Endothelial cell of umbilical vein (primary cell): ENCODE measurements at regions not wholly inside any gene's neighbourhood (a gene's known extent, or its start where the extent isn't known, plus 50 kb on each side); places are given as distances from the start of the nearest gene placed in this dataset.

ENCODE experiments used
- BruUV-seq: library from RNA; stranded (reverse); fragments of 400-500 nt; replicated peaks from 2 replicates; lab custom pipeline; 2021; lab: Mats Ljungman, UMichigan
- CTCF ChIA-PET: fragments of 300-600, 350-600 bp; sonication (Branson Sonifier 250); formaldehyde crosslinking; loops from one replicate; lab custom pipeline; 2021; ENCODE audit warnings: antibody characterized with exemption, inconsistent platforms; lab: Charles Lee
- POLR2A ChIA-PET: fragments of 300-600, 350-600 bp; sonication (Branson Sonifier 250); formaldehyde crosslinking; loops from one replicate; lab custom pipeline; 2021; ENCODE audit warnings: antibody characterized with exemption, inconsistent platforms; lab: Charles Lee
- DNase-seq: peaks from one replicate; pipeline ENCODE4 v3.0.0-alpha.2; 2011; ENCODE audit warnings: low read depth, low spot score
- FAIRE-seq: peaks from 2 replicates; lab custom pipeline; 2011; peaks lifted over from hg19 to GRCh38; lab: Jason Lieb, UNC
- H2AFZ ChIP-seq: 2 replicates; pipeline ENCODE4 v1.6.0; 2012; ENCODE audit warnings: low read depth, low read length, control low read depth, inconsistent platforms
- H3K27ac ChIP-seq: 2 replicates; pipeline ENCODE4 v1.5.1; 2011; ENCODE audit warnings: low read depth, mild to moderate bottlenecking, control low read depth, low read length, moderate library complexity; ENCODE audit not compliant: insufficient read depth
- H3K27me3 ChIP-seq, 2 experiments: 2 replicates each; pipeline versions ENCODE4 v1.6.0 to v1.6.1; 2011; ENCODE audit warnings: low read length in 2 of 2, mixed read lengths in 1 of 2; ENCODE audit not compliant: control insufficient read depth in 2 of 2, insufficient read depth in 2 of 2
- H3K36me3 ChIP-seq, 2 experiments: 2 replicates in 1 of 2; 3 replicates in 1 of 2; pipeline ENCODE4 v1.5.1; 2011; ENCODE audit warnings: low read length in 2 of 2, mild to moderate bottlenecking in 1 of 2, moderate library complexity in 1 of 2; ENCODE audit not compliant: control insufficient read depth in 2 of 2, insufficient read depth in 2 of 2; ENCODE audit errors: extremely low read depth in 1 of 2
- H3K4me1 ChIP-seq: 3 replicates; pipeline ENCODE4 v1.5.1; 2011; ENCODE audit warnings: mild to moderate bottlenecking, low read length; ENCODE audit not compliant: control insufficient read depth, insufficient read depth; ENCODE audit errors: extremely low read depth
- H3K4me2 ChIP-seq: 2 replicates; pipeline ENCODE4 v1.6.1; 2011; ENCODE audit warnings: low read length, control low read depth, mixed read lengths; ENCODE audit not compliant: insufficient read depth
- H3K4me3 ChIP-seq, 3 experiments: fragments of 200-600 bp in 1 of 3; sonication (generic), shearing (Covaris generic) in 1 of 3; replicated peaks in 1 of 3; 2 replicates each; pipeline ENCODE4 v1.5.1; 2011 to 2016; ENCODE audit warnings: control low read depth in 3 of 3, low read length in 3 of 3, mild to moderate bottlenecking in 2 of 3, inconsistent platforms in 1 of 3, low read depth in 1 of 3, moderate library complexity in 1 of 3; ENCODE audit not compliant: insufficient read depth in 1 of 3
- H3K79me2 ChIP-seq: 2 replicates; pipeline ENCODE4 v1.6.0; 2012; ENCODE audit warnings: low read length, inconsistent platforms; ENCODE audit not compliant: control insufficient read depth, insufficient read depth
- H3K9ac ChIP-seq: replicated peaks from 2 replicates; pipeline ENCODE3; 2011; ENCODE audit warnings: low read length, control low read depth; ENCODE audit not compliant: insufficient read depth; ENCODE audit errors: extremely low read depth
- H3K9me1 ChIP-seq: replicated peaks from 3 replicates; pipeline ENCODE4 v1.6.0; 2011; ENCODE audit warnings: mild to moderate bottlenecking, low read length; ENCODE audit not compliant: control insufficient read depth, insufficient read depth; ENCODE audit errors: extremely low read depth
- H3K9me3 ChIP-seq: replicated peaks from 2 replicates; pipeline ENCODE4 v1.5.1; 2012; ENCODE audit warnings: low read length, inconsistent platforms; ENCODE audit not compliant: control insufficient read depth, insufficient read depth
- H4K20me1 ChIP-seq: replicated peaks from 2 replicates; pipeline ENCODE3; 2011; ENCODE audit warnings: mild to moderate bottlenecking, low read length; ENCODE audit not compliant: control insufficient read depth, insufficient read depth; ENCODE audit errors: extremely low read depth
- EZH2 ChIP-seq: IDR thresholded peaks from 2 replicates; pipeline ENCODE4 v1.6.1; 2012; ENCODE audit warnings: borderline replicate concordance, low read depth, mild to moderate bottlenecking, moderate library complexity, low read length, inconsistent platforms; ENCODE audit not compliant: severe bottlenecking
- FOS ChIP-seq: IDR thresholded peaks from 2 replicates; pipeline ENCODE4 v1.6.1; 2011; ENCODE audit warnings: mild to moderate bottlenecking, low read length, moderate library complexity, borderline replicate concordance; ENCODE audit not compliant: insufficient read depth
- JUN ChIP-seq: IDR thresholded peaks from 2 replicates; pipeline ENCODE4 v1.6.1; 2011; ENCODE audit warnings: borderline replicate concordance, low read depth; ENCODE audit not compliant: insufficient read length, insufficient read depth
- POLR2A ChIP-seq: IDR thresholded peaks from 2 replicates; pipeline ENCODE4 v1.6.1; 2012; ENCODE audit warnings: low read depth, mild to moderate bottlenecking, control low read depth, low read length
- POLR2AphosphoS5 ChIP-seq: IDR thresholded peaks from 2 replicates; pipeline ENCODE4 v1.6.1; 2012; ENCODE audit warnings: low read depth, mild to moderate bottlenecking, control low read depth, low read length, moderate library complexity; ENCODE audit not compliant: insufficient read depth
- dilution Hi-C: fragments of 300-500 bp; cut with MboI; formaldehyde crosslinking; loops from one replicate; pipeline ENCODE4 v1.15.0; 2019; ENCODE audit warnings: low sequenced_read_pairs; ENCODE audit not compliant: extremely low pct_ligation_motif_present
- intact Hi-C: fragments of 100-400 bp; cut with micrococcal nuclease; formaldehyde crosslinking; loops from one replicate; pipeline ENCODE4 v1.10.0; 2022
- TF ChIP-seq, protein P1 (sequence below): IDR thresholded peaks from 2 replicates; pipeline ENCODE4 v1.6.1; 2011; ENCODE audit not compliant: insufficient read depth, insufficient read length
- TF ChIP-seq, protein P2 (sequence below), 2 donors: IDR thresholded peaks; 1 replicate in 1 of 2; 2 replicates in 1 of 2; pipeline ENCODE4 v1.5.1; 2011; ENCODE audit warnings: low read length in 2 of 2, mild to moderate bottlenecking in 2 of 2, moderate library complexity in 2 of 2, control low read depth in 1 of 2, inconsistent platforms in 1 of 2, low read depth in 1 of 2; ENCODE audit not compliant: insufficient read depth in 1 of 2; ENCODE audit errors: extremely low read depth in 1 of 2

DNA sequence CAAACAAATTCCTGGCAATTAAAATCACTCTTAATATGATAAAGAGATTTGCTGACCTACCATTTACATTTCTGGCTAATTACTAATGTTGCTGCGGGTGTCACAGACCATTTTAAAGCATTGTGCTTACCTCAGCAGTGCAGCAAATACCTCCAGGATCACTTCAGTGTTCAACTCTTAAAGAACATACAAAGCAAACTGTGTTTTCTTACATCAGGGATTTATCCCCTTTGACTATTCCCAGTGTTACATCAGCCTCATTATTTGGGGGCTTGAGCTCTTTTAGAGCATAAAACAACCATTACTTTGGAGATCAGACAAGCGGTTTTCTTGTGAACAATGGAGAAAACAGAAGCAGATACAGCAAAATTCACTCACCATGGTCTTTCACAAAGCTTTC, 185.4 kb downstream of the LYPLAL1 start:
- H3K27me3 ChIP-seq: no peaks in the 10 kb centered on the region
- H3K4me3 ChIP-seq: no peak overlapping the region
- FAIRE-seq (no peak), DNase-seq (no peak)
- no peak overlapping the region for H3K27ac ChIP-seq
- CTCF ChIA-PET: no interaction called here
- peaks cover 17% of the 10 kb centered on the region for H3K4me1 ChIP-seq
- dilution Hi-C loops: no loop called here
- POLR2A ChIA-PET: no interaction called here
- no peaks in the 10 kb centered on the region for H3K36me3 ChIP-seq
- TF ChIP-seq, protein P1, sequence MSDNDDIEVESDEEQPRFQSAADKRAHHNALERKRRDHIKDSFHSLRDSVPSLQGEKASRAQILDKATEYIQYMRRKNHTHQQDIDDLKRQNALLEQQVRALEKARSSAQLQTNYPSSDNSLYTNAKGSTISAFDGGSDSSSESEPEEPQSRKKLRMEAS: no peak
- TF ChIP-seq POLR2AphosphoS5: no peak
- TF ChIP-seq, protein P2, sequence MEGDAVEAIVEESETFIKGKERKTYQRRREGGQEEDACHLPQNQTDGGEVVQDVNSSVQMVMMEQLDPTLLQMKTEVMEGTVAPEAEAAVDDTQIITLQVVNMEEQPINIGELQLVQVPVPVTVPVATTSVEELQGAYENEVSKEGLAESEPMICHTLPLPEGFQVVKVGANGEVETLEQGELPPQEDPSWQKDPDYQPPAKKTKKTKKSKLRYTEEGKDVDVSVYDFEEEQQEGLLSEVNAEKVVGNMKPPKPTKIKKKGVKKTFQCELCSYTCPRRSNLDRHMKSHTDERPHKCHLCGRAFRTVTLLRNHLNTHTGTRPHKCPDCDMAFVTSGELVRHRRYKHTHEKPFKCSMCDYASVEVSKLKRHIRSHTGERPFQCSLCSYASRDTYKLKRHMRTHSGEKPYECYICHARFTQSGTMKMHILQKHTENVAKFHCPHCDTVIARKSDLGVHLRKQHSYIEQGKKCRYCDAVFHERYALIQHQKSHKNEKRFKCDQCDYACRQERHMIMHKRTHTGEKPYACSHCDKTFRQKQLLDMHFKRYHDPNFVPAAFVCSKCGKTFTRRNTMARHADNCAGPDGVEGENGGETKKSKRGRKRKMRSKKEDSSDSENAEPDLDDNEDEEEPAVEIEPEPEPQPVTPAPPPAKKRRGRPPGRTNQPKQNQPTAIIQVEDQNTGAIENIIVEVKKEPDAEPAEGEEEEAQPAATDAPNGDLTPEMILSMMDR (IDR thresholded peaks at IDR 0.05; ENCODE audit: extremely low read depth in 1 of 2, insufficient read depth in 1 of 2, low read depth in 1 of 2, low read length in 2 of 2): no peak
- H3K9me1 ChIP-seq: no peaks in the 10 kb centered on the region
- no peaks in the 10 kb centered on the region for H4K20me1 ChIP-seq
- intact Hi-C loops: no loop called here
- no TSS peak for BruUV-seq
- no peaks in the 10 kb centered on the region for H3K79me2 ChIP-seq
- no peaks in the 10 kb centered on the region for H3K9me3 ChIP-seq
- no peak overlapping the region for H3K4me2 ChIP-seq
- no peak overlapping the region for H2AFZ ChIP-seq
- no peak overlapping the region for H3K9ac ChIP-seq

DNA sequence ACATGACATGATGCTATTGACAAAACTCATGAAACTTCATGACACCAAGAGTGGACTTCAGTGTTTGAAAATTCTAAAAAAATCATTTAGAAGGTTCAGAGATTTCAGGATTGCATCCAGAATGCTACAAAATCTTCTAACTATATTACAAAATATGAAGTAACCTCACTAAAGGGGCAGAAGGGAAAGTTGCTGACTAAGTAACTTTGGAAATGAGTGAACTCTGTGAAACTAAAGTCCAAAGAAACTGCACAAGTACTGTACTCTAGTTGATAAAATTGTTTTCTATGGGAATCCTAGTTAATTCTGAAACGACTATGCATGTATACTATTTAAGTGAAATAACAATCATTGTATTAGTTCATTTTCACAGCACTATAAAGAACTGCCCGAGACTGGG, 184.4 kb downstream of the LYPLAL1 start:
- TF ChIP-seq, protein P1: no peak
- TF ChIP-seq JUN (no peak), EZH2 (no peak), FOS (no peak), POLR2AphosphoS5 (no peak), POLR2A (no peak)
- TF ChIP-seq, protein P2 (IDR thresholded peaks at IDR 0.05; ENCODE audit: extremely low read depth in 1 of 2, insufficient read depth in 1 of 2, low read depth in 1 of 2, low read length in 2 of 2): no peak
- H3K27me3 ChIP-seq: no peaks in the 10 kb centered on the region
- CTCF ChIA-PET: no interaction called here
- no peaks in the 10 kb centered on the region for H3K36me3 ChIP-seq
- H3K9ac ChIP-seq: no peak overlapping the region
- no TSS peak for BruUV-seq
- H2AFZ ChIP-seq: no peak overlapping the region
- H3K4me2 ChIP-seq: no peak overlapping the region
- no peaks in the 10 kb centered on the region for H4K20me1 ChIP-seq
- intact Hi-C loops: no loop called here
- no peak overlapping the region for H3K4me3 ChIP-seq
- FAIRE-seq: no peak
- H3K9me1 ChIP-seq: no peaks in the 10 kb centered on the region
- no peak for DNase-seq
- dilution Hi-C loops: no loop called here
- no peak overlapping the region for H3K27ac ChIP-seq
- POLR2A ChIA-PET: no interaction called here
- no peaks in the 10 kb centered on the region for H3K79me2 ChIP-seq
- no peaks in the 10 kb centered on the region for H3K9me3 ChIP-seq
- H3K4me1 ChIP-seq: peaks cover 10% of the 10 kb centered on the region
